HCT116 (cell line): ENCODE measurements at regions not wholly inside any gene's neighbourhood (a gene's known extent, or its start where the extent isn't known, plus 50 kb on each side); places are given as distances from the start of the nearest gene placed in this dataset.

Experiments
- ATAC-seq: fragments of 200-7000 bp; cut with Tn5 transposase; 2 replicates; pipeline ENCODE4 v1.9.1; 2020; ENCODE audit warnings: mild to moderate bottlenecking, moderate library complexity
- BruUV-seq: library from RNA; stranded (reverse); fragments of 400-500 nt; replicated peaks from 2 replicates; lab custom pipeline; 2021; lab: Mats Ljungman, UMichigan
- CTCF ChIA-PET: fragments of 300-600 bp; sonication (Branson Sonifier 250); formaldehyde crosslinking; loops from one replicate; lab custom pipeline; 2021; ENCODE audit warnings: antibody characterized with exemption; lab: Charles Lee
- POLR2A ChIA-PET: fragments of 300-600, 350-600 bp; sonication (Branson Sonifier 250); formaldehyde crosslinking; loops from one replicate; lab custom pipeline; 2021; ENCODE audit warnings: antibody characterized with exemption; lab: Charles Lee
- RAD21 ChIA-PET, 2 experiments: fragments of 300-600 bp; sonication (Branson Sonifier 250); formaldehyde crosslinking; loops; one replicate each; lab custom pipeline; 2023; ENCODE audit warnings: low total read pairs in 2 of 2; ENCODE audit not compliant: uncharacterized antibody in 2 of 2, unreplicated experiment in 2 of 2, low non-redundant PET in 1 of 2; lab: Charles Lee
- DNase-seq: peaks from one replicate; pipeline ENCODE4 v3.0.0-alpha.2; 2010; ENCODE audit warnings: low read depth, low spot score
- H2AFZ ChIP-seq: fragments of 200-600 bp; shearing (Covaris generic), sonication (generic); 2 replicates; pipeline ENCODE4 v1.6.1; 2017; ENCODE audit warnings: low read depth, mixed run types, mixed read lengths, antibody characterized with exemption, low read length; ENCODE audit not compliant: poor library complexity, severe bottlenecking
- H3K27ac ChIP-seq: 2 replicates; pipeline ENCODE4 v1.5.1; 2012; ENCODE audit warnings: low read depth, low read length
- H3K27me3 ChIP-seq: fragments of 200-600 bp; sonication (generic); 2 replicates; pipeline ENCODE4 v1.6.1; 2016; ENCODE audit warnings: mixed run types, low read length, mixed read lengths; ENCODE audit not compliant: insufficient read depth
- H3K36me3 ChIP-seq, 2 experiments: fragments of 200-500 bp in 1 of 2; fragments of 200-600 bp in 1 of 2; sonication (Bioruptor generic) in 1 of 2; sonication (generic) in 1 of 2; 2 replicates each; pipeline versions ENCODE4 v1.5.1 to v1.6.1; 2014 to 2016; ENCODE audit warnings: low read length in 2 of 2, inconsistent platforms in 1 of 2, mixed read lengths in 1 of 2, mixed run types in 1 of 2; ENCODE audit not compliant: insufficient read depth in 2 of 2, control insufficient read depth in 1 of 2
- H3K4me1 ChIP-seq, 2 experiments: fragments of 200-600 bp in 1 of 2; sonication (generic) in 1 of 2; 2 replicates each; pipeline versions ENCODE4 v1.5.1 to v1.6.1; 2012 to 2017; ENCODE audit warnings: low read length in 2 of 2, inconsistent platforms in 1 of 2, mild to moderate bottlenecking in 1 of 2, mixed read lengths in 1 of 2, mixed run types in 1 of 2, moderate library complexity in 1 of 2; ENCODE audit not compliant: insufficient read depth in 2 of 2, control insufficient read depth in 1 of 2
- H3K4me2 ChIP-seq: fragments of 200-600 bp; sonication (generic); 2 replicates; pipeline ENCODE4 v1.6.1; 2017; ENCODE audit warnings: mixed run types, low read length, mixed read lengths
- H3K4me3 ChIP-seq, 2 experiments: fragments of 200-600 bp in 1 of 2; sonication (generic) in 1 of 2; replicated peaks in 1 of 2; 2 replicates each; pipeline ENCODE4 v1.5.1; 2011 to 2016; ENCODE audit warnings: low read length in 2 of 2, control low read depth in 1 of 2, low read depth in 1 of 2, mild to moderate bottlenecking in 1 of 2, mixed read lengths in 1 of 2, mixed run types in 1 of 2
- H3K79me2 ChIP-seq: fragments of 200-600 bp; sonication (generic); 2 replicates; pipeline ENCODE4 v1.6.1; 2017; ENCODE audit warnings: mild to moderate bottlenecking, mixed run types, low read length, moderate library complexity, mixed read lengths; ENCODE audit not compliant: insufficient read depth
- H3K9ac ChIP-seq: fragments of 200-600 bp; sonication (generic); 2 replicates; pipeline ENCODE4 v1.6.1; 2016; ENCODE audit warnings: low read length, mixed read lengths
- H3K9me2 ChIP-seq: fragments of 200-600 bp; sonication (generic), shearing (Covaris generic); 2 replicates; pipeline ENCODE4 v1.6.1; 2017; ENCODE audit warnings: mixed run types, mild to moderate bottlenecking, moderate library complexity; ENCODE audit not compliant: insufficient read depth
- H3K9me3 ChIP-seq, 2 experiments: fragments of 200-500 bp in 1 of 2; fragments of 200-600 bp in 1 of 2; sonication (Bioruptor generic) in 1 of 2; sonication (generic) in 1 of 2; 2 replicates each; pipeline ENCODE4 v1.6.1; 2014 to 2017; ENCODE audit warnings: low read length in 2 of 2, mixed read lengths in 2 of 2, inconsistent platforms in 1 of 2, low read depth in 1 of 2, mild to moderate bottlenecking in 1 of 2, mixed run types in 1 of 2, moderate library complexity in 1 of 2; ENCODE audit not compliant: control insufficient read depth in 1 of 2, insufficient read depth in 1 of 2
- H4K20me1 ChIP-seq: fragments of 200-600 bp; sonication (generic), shearing (Covaris generic); 2 replicates; pipeline ENCODE4 v1.6.1; 2017; ENCODE audit warnings: mixed run types, mild to moderate bottlenecking, moderate library complexity; ENCODE audit not compliant: insufficient read depth
- EGR1 ChIP-seq: IDR thresholded peaks from 2 replicates; pipeline ENCODE4 v1.6.1; 2012; ENCODE audit warnings: low read depth
- FOSL1 ChIP-seq: IDR thresholded peaks from 2 replicates; pipeline ENCODE4 v1.6.1; 2012; ENCODE audit warnings: low read depth
- POLR2A ChIP-seq: IDR thresholded peaks from 2 replicates; pipeline ENCODE4 v1.7.0; 2011; ENCODE audit warnings: borderline replicate concordance; ENCODE audit not compliant: insufficient read depth, insufficient read length; ENCODE audit errors: extremely low read depth
- SIN3A ChIP-seq: IDR thresholded peaks from 2 replicates; pipeline ENCODE4 v1.6.1; 2012; ENCODE audit warnings: low read depth
- intact Hi-C: fragments of 100-400 bp; cut with micrococcal nuclease; formaldehyde crosslinking; loops from 2 replicates; pipeline ENCODE4 v1.10.0; 2022
- TF ChIP-seq, protein P1 (sequence below), 3 experiments: fragments of 200-600 bp in 1 of 3; sonication (generic) in 1 of 3; IDR thresholded peaks in 2 of 3; conservative IDR thresholded peaks in 1 of 3; 2 replicates each; pipeline ENCODE4 v1.5.1; 2012 to 2017; ENCODE audit warnings: low read depth in 2 of 3, low read length in 2 of 3, antibody characterized with exemption in 1 of 3, borderline replicate concordance in 1 of 3, control low read depth in 1 of 3, mild to moderate bottlenecking in 1 of 3, mixed read lengths in 1 of 3, mixed run types in 1 of 3, moderate library complexity in 1 of 3; ENCODE audit not compliant: insufficient read depth in 1 of 3

DNA sequence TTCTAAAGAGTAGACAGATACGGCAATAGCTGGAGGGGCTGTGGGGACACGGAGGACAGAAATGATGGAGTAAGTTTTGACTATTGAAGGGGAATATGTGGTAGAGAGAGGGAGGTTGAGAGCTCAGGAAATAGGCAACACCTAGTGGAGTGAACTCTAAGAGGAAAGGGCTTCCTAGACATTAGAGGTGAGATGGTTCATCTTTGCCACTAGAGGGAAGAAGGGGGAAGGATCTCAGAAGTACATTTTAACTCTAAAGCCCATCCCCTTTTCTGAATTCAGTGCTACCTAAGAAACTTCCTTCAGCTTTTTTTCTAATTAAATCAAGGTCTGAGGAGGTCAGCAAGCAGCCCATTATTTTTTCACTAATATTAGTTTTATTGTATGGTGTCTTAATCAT is 689.4 kb upstream of the MAP3K7 start:
- TF ChIP-seq, protein P1, sequence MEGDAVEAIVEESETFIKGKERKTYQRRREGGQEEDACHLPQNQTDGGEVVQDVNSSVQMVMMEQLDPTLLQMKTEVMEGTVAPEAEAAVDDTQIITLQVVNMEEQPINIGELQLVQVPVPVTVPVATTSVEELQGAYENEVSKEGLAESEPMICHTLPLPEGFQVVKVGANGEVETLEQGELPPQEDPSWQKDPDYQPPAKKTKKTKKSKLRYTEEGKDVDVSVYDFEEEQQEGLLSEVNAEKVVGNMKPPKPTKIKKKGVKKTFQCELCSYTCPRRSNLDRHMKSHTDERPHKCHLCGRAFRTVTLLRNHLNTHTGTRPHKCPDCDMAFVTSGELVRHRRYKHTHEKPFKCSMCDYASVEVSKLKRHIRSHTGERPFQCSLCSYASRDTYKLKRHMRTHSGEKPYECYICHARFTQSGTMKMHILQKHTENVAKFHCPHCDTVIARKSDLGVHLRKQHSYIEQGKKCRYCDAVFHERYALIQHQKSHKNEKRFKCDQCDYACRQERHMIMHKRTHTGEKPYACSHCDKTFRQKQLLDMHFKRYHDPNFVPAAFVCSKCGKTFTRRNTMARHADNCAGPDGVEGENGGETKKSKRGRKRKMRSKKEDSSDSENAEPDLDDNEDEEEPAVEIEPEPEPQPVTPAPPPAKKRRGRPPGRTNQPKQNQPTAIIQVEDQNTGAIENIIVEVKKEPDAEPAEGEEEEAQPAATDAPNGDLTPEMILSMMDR (IDR thresholded peaks at IDR 0.05 in 2 of 3, conservative IDR thresholded peaks at IDR 0.05 in 1 of 3; ENCODE audit: borderline replicate concordance in 1 of 3, insufficient read depth in 1 of 3, low read depth in 2 of 3, low read length in 2 of 3), result no peak
- TF ChIP-seq POLR2A (no peak), EGR1 (no peak), SIN3A (no peak)
- intact Hi-C loops, result no loop called here
- Histone ChIP-seq H3K9ac (no peak overlapping the region), H3K9me3 (peaks cover 5 to 7% of the 10 kb centered on the region in 2 experiments; a peak in 2 of 4 replicates), H4K20me1 (no peaks in the 10 kb centered on the region), H3K79me2 (no peaks in the 10 kb centered on the region), H3K4me1 (no peaks in the 10 kb centered on the region), H3K4me3 (no peak overlapping the region), H3K9me2 (no peaks in the 10 kb centered on the region), H3K4me2 (no peak overlapping the region), H2AFZ (no peak overlapping the region), H3K27me3 (no peaks in the 10 kb centered on the region), H3K27ac (no peak overlapping the region), H3K36me3 (no peaks in the 10 kb centered on the region)
- ATAC-seq (no peak), DNase-seq (no peak)
- RAD21 ChIA-PET, result no interaction called here
- POLR2A ChIA-PET, result no interaction called here
- CTCF ChIA-PET, result interaction anchor here (1.0 to 1.2 kb wide), 2 partner anchors 9 kb away, joined by 3 to 4 read pairs; no protein-coding TSS in a partner anchor
- BruUV-seq, result no TSS peak

DNA sequence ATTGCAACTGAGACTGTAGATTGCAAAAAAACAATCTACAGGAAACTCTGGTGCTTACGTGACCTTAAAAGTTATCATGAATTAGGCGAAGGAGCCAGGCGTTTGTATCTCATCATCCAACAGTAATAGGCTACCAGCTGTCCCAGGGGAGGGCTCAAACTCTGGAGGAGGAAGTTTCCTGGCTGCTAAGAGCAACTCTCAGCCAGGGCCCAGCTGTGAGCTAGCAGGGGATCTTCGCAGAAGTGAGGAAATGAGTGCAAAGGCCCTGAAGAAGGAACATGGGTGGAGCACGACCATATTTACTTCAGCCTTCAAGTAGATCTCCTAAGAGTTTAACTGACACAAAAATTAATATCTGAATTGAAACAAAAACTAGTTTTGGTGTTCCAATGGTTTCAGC is 686.9 kb upstream of the MAP3K7 start:
- H4K20me1 ChIP-seq, result no peaks in the 10 kb centered on the region
- H3K27ac ChIP-seq, result no peak overlapping the region
- no peak overlapping the region for H3K4me3 ChIP-seq
- ChIA-PET RAD21 (no interaction called here), POLR2A (no interaction called here), CTCF (no interaction called here)
- H3K9ac ChIP-seq, result no peak overlapping the region
- BruUV-seq, result no TSS peak
- H2AFZ ChIP-seq, result no peak overlapping the region
- H3K4me2 ChIP-seq, result no peak overlapping the region
- TF ChIP-seq FOSL1, result no peak
- H3K36me3 ChIP-seq, result no peaks in the 10 kb centered on the region
- H3K79me2 ChIP-seq, result no peaks in the 10 kb centered on the region
- ATAC-seq (no peak), DNase-seq (no peak)
- H3K27me3 ChIP-seq, result no peaks in the 10 kb centered on the region
- peaks cover 7 to 10% of the 10 kb centered on the region in 2 experiments; a peak in 2 of 4 replicates for H3K9me3 ChIP-seq
- intact Hi-C loops, result no loop called here
- no peaks in the 10 kb centered on the region for H3K4me1 ChIP-seq
- no peaks in the 10 kb centered on the region for H3K9me2 ChIP-seq
